T-helper 17 cell (primary cell): ENCODE measurements at regions not wholly inside any gene's neighbourhood (a gene's known extent, or its start where the extent isn't known, plus 50 kb on each side); places are given as distances from the start of the nearest gene placed in this dataset.

Source experiments
- ATAC-seq: fragments of 150-1000 bp; cut with Tn5 transposase; 2 replicates; pipeline ENCODE4 v1.10.0; 2021; ENCODE audit warnings: mild to moderate bottlenecking, moderate library complexity
- DNase-seq, 3 donors: peaks; one replicate each; pipeline versions ENCODE4 v3.0.0 to v3.0.0-alpha.2; 2020 to 2021
- H3K9me3 ChIP-seq: one replicate; pipeline ENCODE4 v1.7.0; 2013; ENCODE audit warnings: low read length, mild to moderate bottlenecking; ENCODE audit not compliant: control insufficient read depth, poor library complexity, severe bottlenecking
- H3K27ac Mint-ChIP-seq: one replicate; pipeline ENCODE4 v1.8.0; 2022; ENCODE audit warnings: mild to moderate bottlenecking, moderate library complexity, mixed read lengths
- H3K27me3 Mint-ChIP-seq: one replicate; pipeline ENCODE4 v1.8.0; 2022; ENCODE audit warnings: mixed read lengths
- H3K36me3 Mint-ChIP-seq: one replicate; pipeline ENCODE4 v1.8.0; 2022; ENCODE audit warnings: low read depth, mixed read lengths
- H3K4me1 Mint-ChIP-seq: one replicate; pipeline ENCODE4 v1.8.0; 2022; ENCODE audit warnings: mild to moderate bottlenecking, mixed read lengths
- H3K4me3 Mint-ChIP-seq: one replicate; pipeline ENCODE4 v1.8.0; 2022; ENCODE audit warnings: mild to moderate bottlenecking, moderate library complexity, mixed read lengths

DNA sequence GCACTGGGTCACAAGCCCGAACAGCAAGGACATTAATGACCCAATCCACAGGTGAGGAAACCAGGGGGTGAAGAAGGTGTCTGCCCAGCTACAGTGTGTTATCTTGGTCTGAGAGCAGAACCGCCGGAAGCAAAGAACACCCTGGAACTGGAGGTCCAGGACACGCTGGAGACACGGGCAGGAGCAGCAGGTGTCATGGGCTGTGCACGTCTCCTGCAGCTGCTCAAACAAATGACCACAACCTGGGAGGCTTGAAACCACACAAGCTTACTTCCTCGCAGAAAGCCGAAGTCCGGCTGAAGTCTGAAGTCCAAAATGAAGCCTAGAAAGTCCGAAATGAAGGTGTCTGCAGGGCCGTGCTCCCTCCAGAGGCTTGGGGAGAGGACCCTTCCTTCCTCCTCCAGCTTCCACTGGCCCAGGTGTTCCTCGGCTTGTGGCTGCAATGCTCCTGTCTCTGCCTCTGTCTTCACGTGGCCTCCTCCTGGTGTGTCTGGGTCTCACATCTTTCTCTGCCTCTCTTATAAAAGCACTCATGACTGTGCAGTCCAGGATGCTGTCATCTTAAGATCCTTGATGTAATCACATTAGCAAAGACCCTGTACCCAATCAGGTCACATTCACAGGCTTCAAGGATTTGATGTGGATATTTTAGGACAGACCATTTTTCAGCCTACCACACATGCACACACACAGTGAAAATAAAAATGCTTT is 351.2 kb downstream of the C16orf95 start:
- Mint-ChIP-seq H3K27me3 (peaks cover 32% of the 10 kb centered on the region), H3K4me1 (no peaks in the 10 kb centered on the region), H3K36me3 (no peaks in the 10 kb centered on the region), H3K27ac (no peak overlapping the region), H3K4me3 (no peak overlapping the region)
- no peaks in the 10 kb centered on the region for H3K9me3 ChIP-seq
- DNase-seq (no peak), ATAC-seq (no peak)

DNA sequence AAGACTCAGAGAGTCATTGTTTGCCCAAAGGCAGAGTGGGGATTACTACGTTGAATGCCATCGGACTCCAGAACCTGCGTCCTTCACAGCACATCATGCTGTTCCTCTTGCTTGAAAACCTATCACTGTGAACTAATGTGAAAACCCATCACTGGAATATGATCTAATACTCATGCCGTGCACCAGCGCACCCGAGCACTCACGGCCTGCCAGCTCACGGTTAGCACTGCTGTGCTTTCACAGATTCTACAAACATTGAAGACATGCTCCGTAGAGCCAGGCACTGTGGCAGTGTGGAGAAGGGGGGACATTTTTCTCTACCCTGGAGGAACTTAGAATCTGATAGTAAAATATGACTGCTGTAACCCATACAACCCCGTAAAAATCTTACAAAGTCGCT is 350.4 kb downstream of the C16orf95 start:
- no peak for DNase-seq
- no peaks in the 10 kb centered on the region for H3K36me3 Mint-ChIP-seq
- H3K27ac Mint-ChIP-seq: no peak overlapping the region
- no peak overlapping the region for H3K4me3 Mint-ChIP-seq
- no peaks in the 10 kb centered on the region for H3K4me1 Mint-ChIP-seq
- no peaks in the 10 kb centered on the region for H3K9me3 ChIP-seq
- peaks cover 25% of the 10 kb centered on the region for H3K27me3 Mint-ChIP-seq
- ATAC-seq: no peak

DNA sequence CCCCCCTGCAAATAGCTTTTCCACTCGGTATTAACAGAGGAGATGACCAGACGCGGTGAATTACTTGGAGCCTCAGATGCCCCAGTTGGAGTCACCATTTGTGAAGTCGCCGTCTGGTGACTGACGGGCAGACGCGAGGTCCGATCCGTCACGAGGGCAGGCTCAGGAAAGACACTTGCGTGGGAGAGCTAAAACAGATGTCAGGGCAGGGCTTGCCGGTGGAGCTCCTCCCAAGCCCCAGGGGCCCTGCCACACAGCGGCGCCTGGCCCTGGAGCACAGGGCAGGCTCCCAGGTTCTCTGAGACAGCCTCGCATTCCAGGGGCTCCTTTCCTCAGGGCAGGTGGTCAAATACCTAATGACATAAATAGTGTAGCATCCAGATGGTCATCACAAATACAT is 348.3 kb downstream of the C16orf95 start:
- H3K9me3 ChIP-seq: no peaks in the 10 kb centered on the region
- H3K27ac Mint-ChIP-seq: no peak overlapping the region
- H3K4me3 Mint-ChIP-seq: no peak overlapping the region
- H3K4me1 Mint-ChIP-seq: no peaks in the 10 kb centered on the region
- no peaks in the 10 kb centered on the region for H3K36me3 Mint-ChIP-seq
- no peak for DNase-seq
- no peak for ATAC-seq
- peaks cover 13% of the 10 kb centered on the region for H3K27me3 Mint-ChIP-seq

DNA sequence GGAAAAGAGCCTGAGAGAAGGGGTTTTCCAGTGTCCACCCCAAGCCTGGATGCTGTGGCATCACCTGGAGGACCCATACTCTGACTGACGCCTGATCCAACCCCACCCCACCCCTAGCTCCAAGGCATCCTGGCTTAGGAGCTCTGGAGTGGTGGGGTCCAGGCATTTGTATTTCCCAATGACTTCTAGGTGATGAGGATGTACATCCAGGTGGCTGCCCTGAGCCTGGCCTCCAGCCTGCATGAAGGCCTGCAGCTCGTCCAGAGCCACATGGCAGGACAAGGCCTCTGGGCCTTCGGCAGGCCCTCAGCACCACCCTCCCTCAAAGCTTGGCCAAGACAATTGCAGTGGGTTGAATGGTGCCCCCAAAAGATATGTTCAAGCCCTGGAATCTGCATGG is 347.5 kb downstream of the C16orf95 start:
- Mint-ChIP-seq H3K4me1 (no peaks in the 10 kb centered on the region), H3K27me3 (peaks cover 13% of the 10 kb centered on the region), H3K27ac (no peak overlapping the region), H3K36me3 (no peaks in the 10 kb centered on the region), H3K4me3 (no peak overlapping the region)
- H3K9me3 ChIP-seq: no peaks in the 10 kb centered on the region
- DNase-seq (no peak), ATAC-seq (no peak)

DNA sequence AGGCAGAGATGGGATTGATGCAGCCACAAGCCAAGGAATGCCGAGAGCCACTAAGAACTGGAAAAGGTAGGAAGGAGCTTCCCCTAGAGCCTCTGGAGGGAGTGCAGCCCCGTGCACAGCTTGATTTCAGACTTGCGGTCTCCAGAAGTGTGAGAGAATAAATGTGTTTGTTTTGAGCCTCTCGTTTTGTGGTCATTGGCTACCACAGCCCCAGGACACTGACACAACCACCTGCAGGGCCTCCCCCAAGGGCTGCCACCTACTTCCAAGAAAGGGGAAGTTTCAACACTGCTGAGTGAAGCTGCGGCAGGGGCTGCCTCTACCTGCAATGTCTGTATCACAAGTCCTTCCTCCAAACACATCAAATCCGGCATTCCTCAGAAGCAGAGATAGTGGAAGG is 346.9 kb downstream of the C16orf95 start:
- Mint-ChIP-seq H3K27ac (no peak overlapping the region), H3K4me1 (no peaks in the 10 kb centered on the region), H3K27me3 (peaks cover 13% of the 10 kb centered on the region), H3K4me3 (no peak overlapping the region), H3K36me3 (no peaks in the 10 kb centered on the region)
- no peak for DNase-seq
- no peak for ATAC-seq
- H3K9me3 ChIP-seq: no peaks in the 10 kb centered on the region

DNA sequence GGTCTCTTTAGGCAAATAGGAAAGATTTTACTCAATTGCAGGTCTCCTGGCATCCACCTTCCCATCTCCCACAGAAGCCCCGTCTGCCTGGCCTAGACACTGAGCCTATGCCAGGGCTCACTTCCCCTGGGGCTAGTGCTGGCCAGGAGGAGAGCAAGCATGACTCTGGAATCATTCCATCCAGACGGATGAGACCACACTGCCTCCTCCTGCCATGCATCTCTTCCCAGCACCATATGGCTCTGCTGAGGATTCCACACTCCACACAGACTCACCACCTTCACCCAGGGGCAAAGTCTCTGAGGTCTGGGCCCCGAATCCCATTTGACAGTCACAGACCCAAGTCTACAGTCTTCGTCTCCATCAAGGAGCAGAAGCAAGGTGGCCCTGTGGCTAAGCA is 346.5 kb downstream of the C16orf95 start:
- Mint-ChIP-seq H3K4me3 (no peak overlapping the region), H3K4me1 (no peaks in the 10 kb centered on the region), H3K27me3 (peaks cover 13% of the 10 kb centered on the region), H3K36me3 (no peaks in the 10 kb centered on the region), H3K27ac (no peak overlapping the region)
- ATAC-seq (no peak), DNase-seq (no peak)
- no peaks in the 10 kb centered on the region for H3K9me3 ChIP-seq

DNA sequence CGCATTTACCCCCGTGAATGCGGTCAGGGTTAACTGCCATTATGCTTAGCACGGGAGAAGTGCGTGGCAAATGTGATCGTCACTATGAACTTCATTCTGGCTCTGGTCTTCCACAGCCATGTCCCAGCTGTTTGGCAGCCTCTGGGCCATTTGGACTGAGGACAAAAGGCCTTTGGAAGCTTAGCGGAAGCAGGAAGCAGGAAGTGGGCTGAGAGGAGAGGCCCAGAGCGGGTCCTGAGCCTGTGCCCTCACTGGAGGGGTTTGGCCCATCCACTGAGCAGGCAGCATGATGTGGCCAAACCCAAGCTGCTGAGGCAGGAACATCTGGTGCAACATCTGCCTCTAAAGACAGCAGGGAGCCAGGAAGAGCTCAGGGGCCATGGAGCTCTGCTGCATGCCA is 345.9 kb downstream of the C16orf95 start:
- H3K4me3 Mint-ChIP-seq: no peak overlapping the region
- no peaks in the 10 kb centered on the region for H3K4me1 Mint-ChIP-seq
- no peak overlapping the region for H3K27ac Mint-ChIP-seq
- ATAC-seq: no peak
- peaks cover 13% of the 10 kb centered on the region for H3K27me3 Mint-ChIP-seq
- H3K36me3 Mint-ChIP-seq: no peaks in the 10 kb centered on the region
- no peaks in the 10 kb centered on the region for H3K9me3 ChIP-seq
- no peak for DNase-seq

DNA sequence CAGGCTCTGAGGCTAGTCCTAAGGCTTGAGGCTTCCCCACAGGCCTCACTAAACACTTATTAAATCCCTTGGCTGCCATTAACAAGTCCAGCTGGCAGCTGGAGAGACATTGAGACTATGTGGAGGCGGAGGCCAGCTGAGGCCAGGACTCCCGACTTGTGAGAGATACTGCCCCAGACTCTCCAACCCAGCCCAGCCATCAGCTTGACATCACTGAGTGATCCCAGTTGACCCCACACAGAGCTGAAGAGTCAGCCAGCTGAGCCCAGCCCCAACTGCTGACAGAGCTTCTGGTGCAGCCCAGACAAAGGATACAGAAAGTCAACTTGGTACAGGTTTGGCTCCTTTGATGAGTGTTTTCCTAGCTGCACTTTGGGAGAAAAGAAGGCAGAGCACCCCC is 343.1 kb downstream of the C16orf95 start:
- DNase-seq (no peak), ATAC-seq (no peak)
- no peaks in the 10 kb centered on the region for H3K4me1 Mint-ChIP-seq
- H3K27ac Mint-ChIP-seq: no peak overlapping the region
- H3K9me3 ChIP-seq: no peaks in the 10 kb centered on the region
- H3K36me3 Mint-ChIP-seq: no peaks in the 10 kb centered on the region
- peaks cover 5% of the 10 kb centered on the region for H3K27me3 Mint-ChIP-seq
- no peak overlapping the region for H3K4me3 Mint-ChIP-seq

DNA sequence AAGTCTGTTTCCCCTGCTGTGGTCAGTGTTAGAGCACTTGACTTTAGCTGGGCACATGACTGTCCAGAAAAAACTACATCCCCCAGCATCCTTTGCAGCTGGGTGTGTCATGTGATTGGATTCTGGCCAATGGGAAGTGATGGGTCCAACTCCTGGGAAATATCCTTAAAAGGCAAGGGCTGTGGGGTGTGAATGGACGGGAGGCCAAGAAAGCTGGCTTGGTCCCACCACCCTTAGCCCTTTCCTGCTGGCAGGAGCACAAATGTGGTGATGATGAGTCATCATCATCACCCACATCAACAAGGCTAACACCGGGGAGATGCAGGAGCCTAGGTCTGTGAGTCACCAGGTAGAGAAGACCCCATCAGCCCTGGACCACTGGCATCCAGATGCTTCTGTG is 341.7 kb downstream of the C16orf95 start:
- no peak for DNase-seq
- Mint-ChIP-seq H3K4me3 (no peak overlapping the region), H3K36me3 (no peaks in the 10 kb centered on the region), H3K27me3 (no peaks in the 10 kb centered on the region), H3K4me1 (no peaks in the 10 kb centered on the region), H3K27ac (no peak overlapping the region)
- no peaks in the 10 kb centered on the region for H3K9me3 ChIP-seq
- ATAC-seq: no peak

DNA sequence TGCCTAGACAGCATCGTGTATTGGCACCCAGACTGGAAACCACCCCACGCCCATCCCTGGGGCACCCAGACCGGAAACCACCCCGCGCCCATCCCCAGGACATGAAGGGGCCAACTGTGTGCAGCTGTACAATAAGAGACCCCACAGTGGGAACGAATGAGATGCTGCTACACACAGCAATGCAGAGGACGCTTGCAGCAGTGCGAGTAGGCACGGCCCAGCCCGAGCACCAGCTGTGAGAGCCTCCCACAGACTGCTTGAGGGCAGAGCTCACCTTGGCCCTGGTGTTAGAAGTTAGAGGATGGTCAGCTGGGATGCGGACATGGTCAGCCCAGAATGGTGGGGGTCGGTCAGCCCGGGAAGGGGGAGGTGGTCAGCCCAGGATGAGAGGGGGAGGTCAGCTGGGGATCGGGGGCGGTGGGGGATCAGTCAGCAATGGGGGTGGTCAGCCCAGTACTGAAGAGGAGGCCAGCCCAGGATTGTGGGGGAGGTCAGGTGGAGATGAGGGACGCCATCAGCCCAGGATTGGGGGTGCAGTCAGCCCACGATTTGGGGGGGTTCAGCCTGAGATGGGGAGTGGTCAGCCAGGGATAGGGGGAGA is 340.0 kb downstream of the C16orf95 start:
- no peaks in the 10 kb centered on the region for H3K9me3 ChIP-seq
- Mint-ChIP-seq H3K4me1 (no peaks in the 10 kb centered on the region), H3K4me3 (no peak overlapping the region), H3K36me3 (no peaks in the 10 kb centered on the region), H3K27ac (no peak overlapping the region), H3K27me3 (no peaks in the 10 kb centered on the region)
- ATAC-seq: no peak
- no peak for DNase-seq

DNA sequence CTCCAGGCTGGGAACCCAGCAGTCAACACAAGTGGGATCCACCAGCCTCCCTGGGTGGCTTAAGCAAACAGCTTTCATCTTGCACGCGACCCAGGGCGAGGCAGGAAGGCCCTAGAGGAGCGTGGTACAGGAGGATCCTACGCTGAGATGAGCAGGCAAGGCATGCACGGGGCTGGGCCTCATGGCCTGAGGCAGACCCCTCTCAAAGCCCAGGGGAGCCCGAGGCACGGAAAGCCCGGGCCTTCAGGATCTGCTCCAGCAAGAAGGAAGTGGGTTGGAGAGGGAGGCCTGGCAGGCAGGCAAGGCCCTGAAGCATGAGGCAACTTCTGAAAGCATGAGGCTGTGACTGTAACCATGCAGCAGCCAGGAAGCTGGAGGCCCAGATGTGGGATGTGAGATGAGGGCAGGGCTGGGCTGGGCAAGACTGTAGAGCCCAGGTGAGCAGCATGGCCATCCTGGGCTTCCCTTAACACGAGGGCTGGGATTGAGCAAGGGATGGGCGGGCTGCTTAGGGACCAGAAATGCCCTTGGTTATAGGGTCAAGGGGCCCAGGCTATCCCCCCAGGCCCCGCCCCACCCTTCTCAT is 338.7 kb downstream of the C16orf95 start:
- H3K27me3 Mint-ChIP-seq: no peaks in the 10 kb centered on the region
- H3K4me3 Mint-ChIP-seq: no peak overlapping the region
- H3K9me3 ChIP-seq: no peaks in the 10 kb centered on the region
- DNase-seq (no peak), ATAC-seq (no peak)
- H3K27ac Mint-ChIP-seq: no peak overlapping the region
- H3K4me1 Mint-ChIP-seq: no peaks in the 10 kb centered on the region
- H3K36me3 Mint-ChIP-seq: no peaks in the 10 kb centered on the region

DNA sequence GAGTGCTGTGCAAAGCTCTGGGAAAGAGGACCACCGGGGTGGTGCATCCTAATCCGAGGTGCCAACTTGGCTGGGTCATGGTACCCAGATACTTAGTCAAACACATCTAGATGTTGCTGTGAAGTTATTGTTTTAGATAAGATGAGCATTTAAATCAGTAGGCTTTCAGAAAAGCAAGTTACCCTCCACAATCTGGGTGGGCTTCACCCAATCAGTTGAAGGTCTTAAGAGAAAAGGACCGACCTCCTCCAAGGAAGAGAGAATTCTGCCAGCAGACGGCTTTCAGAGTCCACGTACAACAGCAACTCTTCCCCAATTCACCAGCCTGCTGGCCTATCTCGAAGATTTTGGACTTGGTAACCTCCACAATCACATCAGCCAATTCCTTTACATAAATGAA is 338.1 kb downstream of the C16orf95 start:
- no peak overlapping the region for H3K27ac Mint-ChIP-seq
- ATAC-seq (no peak), DNase-seq (no peak)
- no peaks in the 10 kb centered on the region for H3K27me3 Mint-ChIP-seq
- H3K36me3 Mint-ChIP-seq: no peaks in the 10 kb centered on the region
- no peaks in the 10 kb centered on the region for H3K9me3 ChIP-seq
- no peak overlapping the region for H3K4me3 Mint-ChIP-seq
- no peaks in the 10 kb centered on the region for H3K4me1 Mint-ChIP-seq

DNA sequence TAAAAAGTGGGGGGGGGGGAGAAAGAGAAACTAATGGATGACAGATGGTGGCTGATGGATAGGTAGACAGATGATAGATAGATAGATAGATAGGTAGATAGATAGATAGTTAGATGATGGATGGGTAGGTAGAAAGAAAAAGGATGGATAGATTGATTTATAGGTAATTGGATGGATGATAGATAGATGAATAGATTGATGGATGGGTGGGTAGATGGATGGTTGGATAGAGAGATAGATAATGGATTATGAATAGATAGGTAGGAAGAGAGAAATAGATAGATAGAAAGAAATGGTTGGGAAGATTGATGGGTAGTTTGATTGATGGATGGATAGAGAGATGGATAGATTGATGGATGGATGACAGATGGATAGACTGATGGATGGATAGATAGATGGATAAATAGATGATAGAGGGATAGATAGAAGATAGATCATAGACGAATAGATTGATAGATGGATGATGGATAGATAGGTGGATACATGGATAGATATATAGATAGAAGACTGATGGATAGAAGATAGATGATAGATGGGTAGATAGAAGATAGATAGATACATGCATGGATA is 337.1 kb downstream of the C16orf95 start:
- Mint-ChIP-seq H3K4me1 (no peaks in the 10 kb centered on the region), H3K27me3 (no peaks in the 10 kb centered on the region), H3K27ac (no peak overlapping the region), H3K36me3 (no peaks in the 10 kb centered on the region), H3K4me3 (no peak overlapping the region)
- ATAC-seq (no peak), DNase-seq (no peak)
- H3K9me3 ChIP-seq: no peaks in the 10 kb centered on the region

DNA sequence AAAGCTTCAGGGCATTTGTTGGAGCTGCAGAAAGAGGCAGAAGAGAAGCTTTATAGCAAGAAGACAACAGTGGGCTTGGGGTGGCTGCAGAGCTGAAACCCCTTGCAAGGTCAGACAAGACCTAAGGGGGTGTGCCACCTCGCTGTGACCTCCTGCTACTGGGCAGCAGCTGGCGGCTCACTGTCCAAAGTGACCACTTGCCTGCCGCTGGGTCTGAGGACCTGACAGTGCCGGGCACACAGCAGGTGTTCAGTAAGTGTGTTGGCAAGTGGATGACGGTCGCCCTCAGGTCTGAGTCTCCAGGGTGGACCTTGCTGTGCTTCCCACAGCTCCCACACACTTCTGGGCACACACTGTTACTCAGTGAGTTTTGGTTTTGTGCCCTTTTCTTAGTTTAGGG is 336.5 kb downstream of the C16orf95 start:
- Mint-ChIP-seq H3K27ac (no peak overlapping the region), H3K4me1 (no peaks in the 10 kb centered on the region), H3K36me3 (no peaks in the 10 kb centered on the region), H3K4me3 (no peak overlapping the region), H3K27me3 (no peaks in the 10 kb centered on the region)
- no peaks in the 10 kb centered on the region for H3K9me3 ChIP-seq
- DNase-seq (no peak), ATAC-seq (no peak)
